Hepatocyte (in vitro differentiated cells): ENCODE measurements at regions not wholly inside any gene's neighbourhood (a gene's known extent, or its start where the extent isn't known, plus 50 kb on each side); places are given as distances from the start of the nearest gene placed in this dataset.

Source experiments
- EZH2 ChIP-seq: fragments of 200-600 bp; sonication (generic); IDR thresholded peaks from 2 replicates; pipeline ENCODE4 v1.6.1; 2016; ENCODE audit warnings: antibody characterized with exemption, mild to moderate bottlenecking, borderline replicate concordance
- EZH2phosphoT487 ChIP-seq: fragments of 200-600 bp; sonication (generic); IDR thresholded peaks from one replicate; pipeline ENCODE4 v1.6.1; 2018; ENCODE audit warnings: antibody characterized with exemption, mild to moderate bottlenecking, low read depth, moderate library complexity; ENCODE audit not compliant: unreplicated experiment, severe bottlenecking
- TF ChIP-seq, protein P1 (sequence below): fragments of 200-600 bp; sonication (generic); IDR thresholded peaks from 2 replicates; pipeline ENCODE4 v1.5.1; 2016; ENCODE audit warnings: antibody characterized with exemption, mild to moderate bottlenecking; ENCODE audit not compliant: poor library complexity

DNA sequence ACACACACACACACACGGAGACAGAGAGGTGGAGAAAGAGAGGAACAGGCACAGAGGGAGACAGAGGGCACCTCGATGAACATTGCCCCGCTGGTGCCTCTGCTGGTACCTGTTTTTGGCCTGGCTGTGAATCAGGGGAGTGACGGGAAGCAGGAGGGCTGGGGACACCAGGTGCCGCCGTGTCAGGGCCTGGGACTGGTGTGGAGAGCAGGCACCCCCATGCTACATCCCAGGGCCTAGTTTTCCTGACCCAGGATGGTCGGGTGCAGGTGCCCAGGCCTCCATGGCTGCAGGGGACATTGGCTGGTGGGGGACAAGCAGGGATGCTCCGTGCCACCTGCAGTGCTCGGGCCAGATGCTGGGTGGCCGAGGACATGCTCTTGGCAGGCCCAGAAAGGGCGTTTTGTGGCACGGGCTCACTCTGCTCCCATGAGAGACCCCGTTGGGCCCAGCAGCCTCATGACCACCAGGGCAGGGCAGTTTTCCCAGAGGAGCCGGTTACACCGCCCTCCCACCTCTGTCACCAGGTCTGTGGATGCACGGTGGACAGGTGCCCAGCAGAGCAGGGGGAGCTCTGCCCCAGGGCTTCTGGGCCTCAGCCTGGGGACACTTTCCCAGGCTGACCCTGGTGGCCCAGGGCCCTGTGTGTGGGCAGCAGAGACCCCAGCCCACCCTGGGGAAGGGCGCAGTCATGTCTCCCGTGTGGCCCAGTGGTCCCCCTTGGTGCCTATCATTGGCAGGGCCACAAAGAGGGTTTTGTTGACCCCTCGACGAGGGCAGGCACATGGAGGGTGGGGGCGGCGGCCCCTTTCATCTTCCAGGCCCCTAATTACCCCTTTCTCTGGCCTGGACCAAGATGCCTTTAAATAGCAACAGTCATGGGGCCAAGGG lies 207.5 kb upstream of the RTL1 start:
- TF ChIP-seq, protein P1, sequence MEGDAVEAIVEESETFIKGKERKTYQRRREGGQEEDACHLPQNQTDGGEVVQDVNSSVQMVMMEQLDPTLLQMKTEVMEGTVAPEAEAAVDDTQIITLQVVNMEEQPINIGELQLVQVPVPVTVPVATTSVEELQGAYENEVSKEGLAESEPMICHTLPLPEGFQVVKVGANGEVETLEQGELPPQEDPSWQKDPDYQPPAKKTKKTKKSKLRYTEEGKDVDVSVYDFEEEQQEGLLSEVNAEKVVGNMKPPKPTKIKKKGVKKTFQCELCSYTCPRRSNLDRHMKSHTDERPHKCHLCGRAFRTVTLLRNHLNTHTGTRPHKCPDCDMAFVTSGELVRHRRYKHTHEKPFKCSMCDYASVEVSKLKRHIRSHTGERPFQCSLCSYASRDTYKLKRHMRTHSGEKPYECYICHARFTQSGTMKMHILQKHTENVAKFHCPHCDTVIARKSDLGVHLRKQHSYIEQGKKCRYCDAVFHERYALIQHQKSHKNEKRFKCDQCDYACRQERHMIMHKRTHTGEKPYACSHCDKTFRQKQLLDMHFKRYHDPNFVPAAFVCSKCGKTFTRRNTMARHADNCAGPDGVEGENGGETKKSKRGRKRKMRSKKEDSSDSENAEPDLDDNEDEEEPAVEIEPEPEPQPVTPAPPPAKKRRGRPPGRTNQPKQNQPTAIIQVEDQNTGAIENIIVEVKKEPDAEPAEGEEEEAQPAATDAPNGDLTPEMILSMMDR = no peak
- TF ChIP-seq EZH2 (no peak), EZH2phosphoT487 (no peak)
